ENCODE measurements at regions not wholly inside any gene's neighbourhood (a gene's known extent, or its start where the extent isn't known, plus 50 kb on each side); places are given as distances from the start of the nearest gene placed in this dataset.

- TF ChIP-seq ZNF318 (CRISPR knock-in tag; IDR thresholded peaks at IDR 0.05) (no peak), BORCS8-MEF2B (CRISPR knock-in tag; IDR thresholded peaks at IDR 0.05) (no peak), HNRNPH1 (optimal IDR thresholded peaks at IDR 0.05; ENCODE audit: low read depth, low read length) (no peak)
- TF ChIP-seq, protein P1, sequence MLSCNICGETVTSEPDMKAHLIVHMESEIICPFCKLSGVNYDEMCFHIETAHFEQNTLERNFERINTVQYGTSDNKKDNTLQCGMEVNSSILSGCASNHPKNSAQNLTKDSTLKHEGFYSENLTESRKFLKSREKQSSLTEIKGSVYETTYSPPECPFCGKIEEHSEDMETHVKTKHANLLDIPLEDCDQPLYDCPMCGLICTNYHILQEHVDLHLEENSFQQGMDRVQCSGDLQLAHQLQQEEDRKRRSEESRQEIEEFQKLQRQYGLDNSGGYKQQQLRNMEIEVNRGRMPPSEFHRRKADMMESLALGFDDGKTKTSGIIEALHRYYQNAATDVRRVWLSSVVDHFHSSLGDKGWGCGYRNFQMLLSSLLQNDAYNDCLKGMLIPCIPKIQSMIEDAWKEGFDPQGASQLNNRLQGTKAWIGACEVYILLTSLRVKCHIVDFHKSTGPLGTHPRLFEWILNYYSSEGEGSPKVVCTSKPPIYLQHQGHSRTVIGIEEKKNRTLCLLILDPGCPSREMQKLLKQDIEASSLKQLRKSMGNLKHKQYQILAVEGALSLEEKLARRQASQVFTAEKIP (CRISPR knock-in tag; IDR thresholded peaks at IDR 0.05; ENCODE audit: borderline replicate concordance): no peak
Observed at GRCh38 chr13:65091031-65091430, 2139.1 kb downstream of the PCDH9 start (continued).
